ENCODE measurements at regions not wholly inside any gene's neighbourhood (a gene's known extent, or its start where the extent isn't known, plus 50 kb on each side); places are given as distances from the start of the nearest gene placed in this dataset.

DNA sequence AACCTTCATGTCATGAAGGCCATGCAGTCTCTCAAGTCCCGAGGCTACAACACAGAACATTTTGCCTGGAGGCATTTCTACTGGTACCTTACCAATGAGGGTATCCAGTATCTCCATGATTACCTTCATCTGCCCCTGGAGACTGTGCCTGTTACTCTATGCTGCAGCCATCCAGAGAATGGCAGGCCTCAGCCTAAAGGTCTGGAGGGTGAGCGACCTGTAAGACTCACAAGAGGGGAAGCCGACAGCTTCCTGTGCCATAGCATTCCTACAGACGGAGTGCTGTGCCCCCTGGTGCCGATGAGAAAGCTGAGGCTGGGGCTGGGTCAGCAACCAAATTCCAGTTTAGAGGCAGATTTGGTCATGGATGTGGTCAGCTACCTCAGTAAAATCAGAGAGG lies 51.3 kb upstream of the CADPS start:
- no peak for ATAC-seq
- TF ChIP-seq, protein P1, sequence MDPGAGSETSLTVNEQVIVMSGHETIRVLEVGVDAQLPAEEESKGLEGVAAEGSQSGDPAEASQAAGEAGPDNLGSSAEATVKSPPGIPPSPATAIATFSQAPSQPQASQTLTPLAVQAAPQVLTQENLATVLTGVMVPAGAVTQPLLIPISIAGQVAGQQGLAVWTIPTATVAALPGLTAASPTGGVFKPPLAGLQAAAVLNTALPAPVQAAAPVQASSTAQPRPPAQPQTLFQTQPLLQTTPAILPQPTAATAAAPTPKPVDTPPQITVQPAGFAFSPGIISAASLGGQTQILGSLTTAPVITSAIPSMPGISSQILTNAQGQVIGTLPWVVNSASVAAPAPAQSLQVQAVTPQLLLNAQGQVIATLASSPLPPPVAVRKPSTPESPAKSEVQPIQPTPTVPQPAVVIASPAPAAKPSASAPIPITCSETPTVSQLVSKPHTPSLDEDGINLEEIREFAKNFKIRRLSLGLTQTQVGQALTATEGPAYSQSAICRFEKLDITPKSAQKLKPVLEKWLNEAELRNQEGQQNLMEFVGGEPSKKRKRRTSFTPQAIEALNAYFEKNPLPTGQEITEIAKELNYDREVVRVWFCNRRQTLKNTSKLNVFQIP (CRISPR knock-in tag; IDR thresholded peaks at IDR 0.05; ENCODE audit: borderline replicate concordance, low read depth), result no peak
- TF ChIP-seq ZNF70 (CRISPR knock-in tag; IDR thresholded peaks at IDR 0.05) (no peak), ESRRG (CRISPR knock-in tag; IDR thresholded peaks at IDR 0.05) (no peak), TCF4 (CRISPR knock-in tag; IDR thresholded peaks at IDR 0.05; ENCODE audit: borderline replicate concordance) (no peak), ZNF8 (CRISPR knock-in tag; IDR thresholded peaks at IDR 0.05) (no peak), ZNF565 (CRISPR knock-in tag; conservative IDR thresholded peaks at IDR 0.05; ENCODE audit: low read depth) (no peak), OSR1 (CRISPR knock-in tag; IDR thresholded peaks at IDR 0.05) (no peak), BACH2 (CRISPR knock-in tag; IDR thresholded peaks at IDR 0.05; ENCODE audit: borderline replicate concordance) (no peak)
- TF ChIP-seq, protein P2, sequence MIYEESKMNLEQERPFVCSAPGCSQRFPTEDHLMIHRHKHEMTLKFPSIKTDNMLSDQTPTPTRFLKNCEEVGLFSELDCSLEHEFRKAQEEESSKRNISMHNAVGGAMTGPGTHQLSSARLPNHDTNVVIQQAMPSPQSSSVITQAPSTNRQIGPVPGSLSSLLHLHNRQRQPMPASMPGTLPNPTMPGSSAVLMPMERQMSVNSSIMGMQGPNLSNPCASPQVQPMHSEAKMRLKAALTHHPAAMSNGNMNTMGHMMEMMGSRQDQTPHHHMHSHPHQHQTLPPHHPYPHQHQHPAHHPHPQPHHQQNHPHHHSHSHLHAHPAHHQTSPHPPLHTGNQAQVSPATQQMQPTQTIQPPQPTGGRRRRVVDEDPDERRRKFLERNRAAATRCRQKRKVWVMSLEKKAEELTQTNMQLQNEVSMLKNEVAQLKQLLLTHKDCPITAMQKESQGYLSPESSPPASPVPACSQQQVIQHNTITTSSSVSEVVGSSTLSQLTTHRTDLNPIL (CRISPR knock-in tag; IDR thresholded peaks at IDR 0.05; ENCODE audit: low read depth), result no peak
- TF ChIP-seq, protein P3, sequence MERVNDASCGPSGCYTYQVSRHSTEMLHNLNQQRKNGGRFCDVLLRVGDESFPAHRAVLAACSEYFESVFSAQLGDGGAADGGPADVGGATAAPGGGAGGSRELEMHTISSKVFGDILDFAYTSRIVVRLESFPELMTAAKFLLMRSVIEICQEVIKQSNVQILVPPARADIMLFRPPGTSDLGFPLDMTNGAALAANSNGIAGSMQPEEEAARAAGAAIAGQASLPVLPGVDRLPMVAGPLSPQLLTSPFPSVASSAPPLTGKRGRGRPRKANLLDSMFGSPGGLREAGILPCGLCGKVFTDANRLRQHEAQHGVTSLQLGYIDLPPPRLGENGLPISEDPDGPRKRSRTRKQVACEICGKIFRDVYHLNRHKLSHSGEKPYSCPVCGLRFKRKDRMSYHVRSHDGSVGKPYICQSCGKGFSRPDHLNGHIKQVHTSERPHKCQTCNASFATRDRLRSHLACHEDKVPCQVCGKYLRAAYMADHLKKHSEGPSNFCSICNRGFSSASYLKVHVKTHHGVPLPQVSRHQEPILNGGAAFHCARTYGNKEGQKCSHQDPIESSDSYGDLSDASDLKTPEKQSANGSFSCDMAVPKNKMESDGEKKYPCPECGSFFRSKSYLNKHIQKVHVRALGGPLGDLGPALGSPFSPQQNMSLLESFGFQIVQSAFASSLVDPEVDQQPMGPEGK (CRISPR knock-in tag; IDR thresholded peaks at IDR 0.05; ENCODE audit: borderline replicate concordance), result no peak

DNA sequence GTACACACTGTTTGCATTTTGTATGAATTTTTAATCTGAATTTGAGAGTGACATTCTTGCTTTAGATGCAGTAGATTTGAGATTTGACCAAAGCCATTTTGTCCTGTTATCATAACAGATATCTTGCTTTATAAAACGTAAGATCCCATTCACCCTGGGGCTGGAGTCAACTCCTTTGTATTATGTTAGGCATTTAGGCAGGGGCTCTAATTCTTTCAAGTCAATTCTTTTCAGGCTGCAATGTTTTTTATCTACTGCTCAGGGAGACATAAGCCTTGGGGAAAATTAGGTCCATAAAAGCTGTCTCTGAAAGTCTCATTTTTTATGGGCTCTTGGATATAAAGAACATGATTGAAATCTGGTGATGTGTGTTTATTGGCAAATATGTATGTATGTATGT lies 53.0 kb upstream of the CADPS start:
- no peak for ATAC-seq
- TF ChIP-seq TCF4 (CRISPR knock-in tag; IDR thresholded peaks at IDR 0.05; ENCODE audit: borderline replicate concordance) (no peak), ZFP30 (CRISPR knock-in tag; IDR thresholded peaks at IDR 0.05) (no peak), BACH2 (CRISPR knock-in tag; IDR thresholded peaks at IDR 0.05; ENCODE audit: borderline replicate concordance) (no peak), SNAI2 (CRISPR knock-in tag; IDR thresholded peaks at IDR 0.05) (no peak), ESRRG (CRISPR knock-in tag; IDR thresholded peaks at IDR 0.05) (no peak)

DNA sequence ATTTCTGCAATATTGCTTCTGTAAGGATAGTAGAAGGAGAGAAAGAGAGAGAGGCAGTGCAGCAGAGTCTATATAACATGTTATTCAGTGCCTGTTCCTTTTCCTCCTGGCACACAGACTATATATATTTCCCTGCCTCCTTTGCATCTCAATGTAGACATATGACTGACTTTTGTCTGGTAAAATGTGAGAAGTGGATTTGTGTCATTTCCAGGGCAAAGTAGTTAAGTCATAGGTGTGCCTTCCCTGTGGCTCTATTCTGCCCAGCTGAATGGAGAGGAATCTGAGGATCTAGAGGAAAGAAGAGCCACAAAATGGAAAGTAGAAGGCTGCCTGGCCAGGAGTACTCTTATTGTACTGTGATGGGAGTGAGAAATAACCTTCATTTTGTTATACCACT lies 54.6 kb upstream of the CADPS start:
- ATAC-seq, result no peak
- TF ChIP-seq, protein P4, sequence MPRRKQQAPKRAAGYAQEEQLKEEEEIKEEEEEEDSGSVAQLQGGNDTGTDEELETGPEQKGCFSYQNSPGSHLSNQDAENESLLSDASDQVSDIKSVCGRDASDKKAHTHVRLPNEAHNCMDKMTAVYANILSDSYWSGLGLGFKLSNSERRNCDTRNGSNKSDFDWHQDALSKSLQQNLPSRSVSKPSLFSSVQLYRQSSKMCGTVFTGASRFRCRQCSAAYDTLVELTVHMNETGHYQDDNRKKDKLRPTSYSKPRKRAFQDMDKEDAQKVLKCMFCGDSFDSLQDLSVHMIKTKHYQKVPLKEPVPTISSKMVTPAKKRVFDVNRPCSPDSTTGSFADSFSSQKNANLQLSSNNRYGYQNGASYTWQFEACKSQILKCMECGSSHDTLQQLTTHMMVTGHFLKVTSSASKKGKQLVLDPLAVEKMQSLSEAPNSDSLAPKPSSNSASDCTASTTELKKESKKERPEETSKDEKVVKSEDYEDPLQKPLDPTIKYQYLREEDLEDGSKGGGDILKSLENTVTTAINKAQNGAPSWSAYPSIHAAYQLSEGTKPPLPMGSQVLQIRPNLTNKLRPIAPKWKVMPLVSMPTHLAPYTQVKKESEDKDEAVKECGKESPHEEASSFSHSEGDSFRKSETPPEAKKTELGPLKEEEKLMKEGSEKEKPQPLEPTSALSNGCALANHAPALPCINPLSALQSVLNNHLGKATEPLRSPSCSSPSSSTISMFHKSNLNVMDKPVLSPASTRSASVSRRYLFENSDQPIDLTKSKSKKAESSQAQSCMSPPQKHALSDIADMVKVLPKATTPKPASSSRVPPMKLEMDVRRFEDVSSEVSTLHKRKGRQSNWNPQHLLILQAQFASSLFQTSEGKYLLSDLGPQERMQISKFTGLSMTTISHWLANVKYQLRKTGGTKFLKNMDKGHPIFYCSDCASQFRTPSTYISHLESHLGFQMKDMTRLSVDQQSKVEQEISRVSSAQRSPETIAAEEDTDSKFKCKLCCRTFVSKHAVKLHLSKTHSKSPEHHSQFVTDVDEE (CRISPR knock-in tag; IDR thresholded peaks at IDR 0.05), result no peak
- TF ChIP-seq RARB (CRISPR knock-in tag; IDR thresholded peaks at IDR 0.05) (no peak), SNAI2 (CRISPR knock-in tag; IDR thresholded peaks at IDR 0.05) (no peak), OSR1 (CRISPR knock-in tag; IDR thresholded peaks at IDR 0.05) (no peak), BACH2 (CRISPR knock-in tag; IDR thresholded peaks at IDR 0.05; ENCODE audit: borderline replicate concordance) (no peak), ZFP30 (CRISPR knock-in tag; IDR thresholded peaks at IDR 0.05) (no peak), ZNF8 (CRISPR knock-in tag; IDR thresholded peaks at IDR 0.05) (no peak), TOX (CRISPR knock-in tag; IDR thresholded peaks at IDR 0.05; ENCODE audit: borderline replicate concordance) (no peak), CSDC2 (CRISPR knock-in tag; IDR thresholded peaks at IDR 0.05) (no peak), PPARA (CRISPR knock-in tag; IDR thresholded peaks at IDR 0.05; ENCODE audit: borderline replicate concordance) (no peak), ZNF565 (CRISPR knock-in tag; conservative IDR thresholded peaks at IDR 0.05; ENCODE audit: low read depth) (no peak), ZNF70 (CRISPR knock-in tag; IDR thresholded peaks at IDR 0.05) (no peak), TCF4 (CRISPR knock-in tag; IDR thresholded peaks at IDR 0.05; ENCODE audit: borderline replicate concordance) (no peak), ZFP3 (CRISPR knock-in tag; IDR thresholded peaks at IDR 0.05) (no peak)
- TF ChIP-seq, protein P1 (CRISPR knock-in tag; IDR thresholded peaks at IDR 0.05; ENCODE audit: borderline replicate concordance, low read depth), result no peak
- TF ChIP-seq, protein P2 (CRISPR knock-in tag; IDR thresholded peaks at IDR 0.05; ENCODE audit: low read depth), result no peak
